ENCODE measurements at regions not wholly inside any gene's neighbourhood (a gene's known extent, or its start where the extent isn't known, plus 50 kb on each side); places are given as distances from the start of the nearest gene placed in this dataset.

- no peak for DNase-seq (ENCODE audit: low read depth in 3 of 3)
These were observed 402.3 kb upstream of the ADAMTSL1 start for GRCh38 chr9:18071651-18072060.

GRCh38 chr9:18073002-18073401, 401.0 kb upstream of the ADAMTSL1 start:
- DNase-seq (ENCODE audit: low read depth in 3 of 3) = no peak

- DNase-seq (ENCODE audit: low read depth in 3 of 3) = no peak
These were observed 399.9 kb upstream of the ADAMTSL1 start for GRCh38 chr9:18074041-18074440.

GRCh38 chr9:18075253-18075952, 398.6 kb upstream of the ADAMTSL1 start:
- no peak for DNase-seq (ENCODE audit: low read depth in 3 of 3)

GRCh38 chr9:18077941-18078678, 395.8 kb upstream of the ADAMTSL1 start:
- DNase-seq (ENCODE audit: low read depth in 3 of 3) = no peak

- no peak for DNase-seq (ENCODE audit: low read depth in 3 of 3)
These were observed 381.8 kb upstream of the ADAMTSL1 start for GRCh38 chr9:18092138-18092537.

GRCh38 chr9:18106006-18106560, 367.9 kb upstream of the ADAMTSL1 start:
- DNase-seq (ENCODE audit: low read depth in 3 of 3) = no peak

GRCh38 chr9:18109675-18110074, 364.3 kb upstream of the ADAMTSL1 start:
- no peak for DNase-seq (ENCODE audit: low read depth in 3 of 3)

GRCh38 chr9:18111146-18111545, 362.8 kb upstream of the ADAMTSL1 start:
- no peak for DNase-seq (ENCODE audit: low read depth in 3 of 3)

- no peak for DNase-seq (ENCODE audit: low read depth in 3 of 3)
These were observed 359.1 kb upstream of the ADAMTSL1 start for GRCh38 chr9:18114559-18115475.

GRCh38 chr9:18118268-18118667, 355.7 kb upstream of the ADAMTSL1 start:
- no peak for DNase-seq (ENCODE audit: low read depth in 3 of 3)

GRCh38 chr9:18122171-18122570, 351.8 kb upstream of the ADAMTSL1 start:
- no peak for DNase-seq (ENCODE audit: low read depth in 3 of 3)

GRCh38 chr9:18124760-18125159, 349.2 kb upstream of the ADAMTSL1 start:
- DNase-seq (ENCODE audit: low read depth in 3 of 3) = no peak

GRCh38 chr9:18126831-18127498, 347.0 kb upstream of the ADAMTSL1 start:
- no peak for DNase-seq (ENCODE audit: low read depth in 3 of 3)

GRCh38 chr9:18127499-18127875, 346.5 kb upstream of the ADAMTSL1 start:
- no peak for DNase-seq (ENCODE audit: low read depth in 3 of 3)

- DNase-seq (ENCODE audit: low read depth in 3 of 3) = no peak
These were observed 344.1 kb upstream of the ADAMTSL1 start for GRCh38 chr9:18129809-18130334.

GRCh38 chr9:18136354-18136994, 337.5 kb upstream of the ADAMTSL1 start:
- DNase-seq (ENCODE audit: low read depth in 3 of 3) = no peak

GRCh38 chr9:18137815-18138214, 336.1 kb upstream of the ADAMTSL1 start:
- DNase-seq (ENCODE audit: low read depth in 3 of 3) = no peak

GRCh38 chr9:18138656-18139055, 335.3 kb upstream of the ADAMTSL1 start:
- DNase-seq (ENCODE audit: low read depth in 3 of 3) = no peak

GRCh38 chr9:18141681-18142080, 332.3 kb upstream of the ADAMTSL1 start:
- no peak for DNase-seq (ENCODE audit: low read depth in 3 of 3)

Measured in stimulated activated CD4-positive, alpha-beta T cell treated with anti-CD3 and anti-CD28 coated beads, TNF-alpha, amount 100 ng/mL, for 4 hours (primary cell).